ENCODE measurements at regions not wholly inside any gene's neighbourhood (a gene's known extent, or its start where the extent isn't known, plus 50 kb on each side); places are given as distances from the start of the nearest gene placed in this dataset.

DNA sequence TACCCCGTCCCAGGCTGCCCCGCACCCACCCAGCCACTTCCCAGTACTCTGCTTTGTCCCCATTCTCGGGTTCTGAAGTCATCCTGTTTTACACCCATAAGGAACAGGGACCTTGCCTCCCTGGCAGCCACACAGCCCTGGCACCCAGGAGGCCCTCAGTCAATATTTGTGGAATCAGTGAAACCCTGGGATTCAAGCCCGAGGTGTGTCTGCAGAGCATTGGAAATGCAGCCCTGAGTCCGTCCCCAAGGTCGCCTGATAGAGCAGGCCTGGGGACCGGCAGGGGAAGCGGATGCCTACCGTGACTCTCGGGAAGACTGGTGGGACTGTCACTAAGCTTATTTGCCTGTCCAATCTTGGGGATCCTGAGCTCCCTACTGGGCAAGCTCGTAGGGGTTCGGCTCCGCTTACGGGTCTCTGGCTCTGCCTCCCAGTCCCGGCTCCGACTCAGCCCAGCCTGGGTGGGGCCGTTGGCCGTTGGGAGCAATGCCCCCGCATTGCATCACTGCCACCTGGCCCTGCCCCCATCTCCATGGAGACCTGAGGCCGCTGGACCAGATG, 64.4 kb upstream of the TAMM41 start:
- TF ChIP-seq ZFP30 (CRISPR knock-in tag; IDR thresholded peaks at IDR 0.05) (no peak), OSR1 (CRISPR knock-in tag; IDR thresholded peaks at IDR 0.05) (no peak), ESRRG (CRISPR knock-in tag; IDR thresholded peaks at IDR 0.05) (no peak), ARNTL (CRISPR knock-in tag; IDR thresholded peaks at IDR 0.05; ENCODE audit: borderline replicate concordance, low read depth) (no peak), TCF4 (CRISPR knock-in tag; IDR thresholded peaks at IDR 0.05; ENCODE audit: borderline replicate concordance) (no peak)
